ENCODE measurements at regions not wholly inside any gene's neighbourhood (a gene's known extent, or its start where the extent isn't known, plus 50 kb on each side); places are given as distances from the start of the nearest gene placed in this dataset.

GRCh38 chr3:187963677-187964385 is 190.1 kb upstream of the LPP start:
- Histone ChIP-seq H3K4me3 (ENCODE audit: low read depth in 1 of 3, low read length in 3 of 3) (no peak overlapping the region), H3K36me3 (ENCODE audit: control insufficient read depth in 4 of 4, insufficient read depth in 3 of 4, low read depth in 1 of 4, low read length in 3 of 4) (no peaks in the 10 kb centered on the region), H3K9ac (ENCODE audit: low read depth in 1 of 2, low read length in 2 of 2) (no peak overlapping the region), H3K9me3 (ENCODE audit: control insufficient read depth in 4 of 4, low read length in 3 of 4) (no peaks in the 10 kb centered on the region), H3K27ac (ENCODE audit: low read depth in 1 of 2, low read length in 2 of 2) (peak overlapping the region in 1 of 2 donors; percentile 7), H3K27me3 (ENCODE audit: control insufficient read depth in 4 of 4, insufficient read depth in 4 of 4, low read length in 3 of 4) (no peaks in the 10 kb centered on the region), H3K4me1 (ENCODE audit: control insufficient read depth in 4 of 4, insufficient read depth in 4 of 4, low read length in 3 of 4) (peaks cover 2 to 32% (median 17%) of the 10 kb centered on the region in 4 donors)
- no peak for DNase-seq (ENCODE audit: low spot score)
- 46% methylated on average over 3 of the region's 3 CpGs for WGBS
- TF ChIP-seq FOXA1 (IDR thresholded peaks at IDR 0.05) (no peak), HNF4A (conservative IDR thresholded peaks at IDR 0.05) (peak in 1 of 2 donors; percentile 5), RAD21 (IDR thresholded peaks at IDR 0.05) (peak in 1 of 2 donors; percentile 40), JUND (IDR thresholded peaks at IDR 0.05) (peak; percentile 21 to 47), RXRA (IDR thresholded peaks at IDR 0.05) (peak in 1 of 2 donors; percentile 15)

- H3K36me3 ChIP-seq (ENCODE audit: control insufficient read depth in 4 of 4, insufficient read depth in 3 of 4, low read depth in 1 of 4, low read length in 3 of 4): no peaks in the 10 kb centered on the region
- 45% methylated on average over 2 of the region's 2 CpGs for WGBS
- peak overlapping the region; percentile 39 to 67 for H3K27ac ChIP-seq (ENCODE audit: low read depth in 1 of 2, low read length in 2 of 2)
- no peak for DNase-seq (ENCODE audit: low spot score)
- no peaks in the 10 kb centered on the region for H3K27me3 ChIP-seq (ENCODE audit: control insufficient read depth in 4 of 4, insufficient read depth in 4 of 4, low read length in 3 of 4)
- no peak overlapping the region for H3K9ac ChIP-seq (ENCODE audit: low read depth in 1 of 2, low read length in 2 of 2)
- TF ChIP-seq RAD21 (IDR thresholded peaks at IDR 0.05) (peak; percentile 50 to 64), FOXA1 (IDR thresholded peaks at IDR 0.05) (peak; percentile 48), HNF4G (IDR thresholded peaks at IDR 0.05) (no peak), CTCF (IDR thresholded peaks at IDR 0.05; ENCODE audit: low read depth, low read length, missing input control) (no peak), EGR1 (IDR thresholded peaks at IDR 0.05; ENCODE audit: low read depth in 2 of 2) (peak in 1 of 2 donors; percentile 75), GABPA (IDR thresholded peaks at IDR 0.05 in 1 of 2, conservative IDR thresholded peaks at IDR 0.05 in 1 of 2) (no peak), RXRA (IDR thresholded peaks at IDR 0.05) (peak; percentile 89 to 93), REST (IDR thresholded peaks at IDR 0.05) (peak; percentile 54), HNF4A (conservative IDR thresholded peaks at IDR 0.05) (peak; percentile 81 to 82), NR2F2 (IDR thresholded peaks at IDR 0.05) (peak; percentile 70), SP1 (IDR thresholded peaks at IDR 0.05) (peak; percentile 60), MAX (IDR thresholded peaks at IDR 0.05) (peak; percentile 79), JUND (IDR thresholded peaks at IDR 0.05) (peak; percentile 72 to 81), YY1 (IDR thresholded peaks at IDR 0.05) (no peak), TAF1 (conservative IDR thresholded peaks at IDR 0.05) (no peak), ZBTB33 (IDR thresholded peaks at IDR 0.05) (peak; percentile 81), ATF3 (IDR thresholded peaks at IDR 0.05) (peak; percentile 65), FOXA2 (IDR thresholded peaks at IDR 0.05) (peak; percentile 50)
- H3K4me1 ChIP-seq (ENCODE audit: control insufficient read depth in 4 of 4, insufficient read depth in 4 of 4, low read length in 3 of 4): peaks cover 2 to 33% (median 22%) of the 10 kb centered on the region in 4 donors
- no peak overlapping the region for H3K4me3 ChIP-seq (ENCODE audit: low read depth in 1 of 3, low read length in 3 of 3)
- H3K9me3 ChIP-seq (ENCODE audit: control insufficient read depth in 4 of 4, low read length in 3 of 4): no peaks in the 10 kb centered on the region
These were observed 189.2 kb upstream of the LPP start for GRCh38 chr3:187964760-187965159.

All from liver (tissue), 8 donors.